Activated naive CD4-positive, alpha-beta T cell treated with anti-CD3 and anti-CD28 coated beads, Interleukin-2, amount 50 U/mL, for 72 hours (primary cell): ENCODE measurements at regions not wholly inside any gene's neighbourhood (a gene's known extent, or its start where the extent isn't known, plus 50 kb on each side); places are given as distances from the start of the nearest gene placed in this dataset.
"Not testable (repeated sequence)": the region's sequence is repeated elsewhere in the genome, so short reads cannot be mapped to it uniquely, and the experiment has no call there.

Source experiments
- ATAC-seq, 2 donors: fragments of 150-1000 bp; cut with Tn5 transposase; 2 replicates each; pipeline ENCODE4 v1.10.0; 2021; ENCODE audit warnings: mild to moderate bottlenecking in 2 of 2, moderate library complexity in 2 of 2
- DNase-seq, 2 donors: peaks; one replicate each; pipeline ENCODE4 v3.0.0; 2021 to 2022; ENCODE audit warnings: low spot score in 2 of 2
- H3K27ac Mint-ChIP-seq, 2 donors: one replicate each; pipeline ENCODE4 v1.8.0; 2022; ENCODE audit warnings: mild to moderate bottlenecking in 2 of 2, mixed read lengths in 2 of 2
- H3K36me3 Mint-ChIP-seq, 2 donors: one replicate each; pipeline ENCODE4 v1.8.0; 2022; ENCODE audit warnings: mixed read lengths in 2 of 2
- H3K9me3 Mint-ChIP-seq, 2 donors: one replicate each; pipeline ENCODE4 v1.8.0; 2022; ENCODE audit warnings: mixed read lengths in 2 of 2

DNA sequence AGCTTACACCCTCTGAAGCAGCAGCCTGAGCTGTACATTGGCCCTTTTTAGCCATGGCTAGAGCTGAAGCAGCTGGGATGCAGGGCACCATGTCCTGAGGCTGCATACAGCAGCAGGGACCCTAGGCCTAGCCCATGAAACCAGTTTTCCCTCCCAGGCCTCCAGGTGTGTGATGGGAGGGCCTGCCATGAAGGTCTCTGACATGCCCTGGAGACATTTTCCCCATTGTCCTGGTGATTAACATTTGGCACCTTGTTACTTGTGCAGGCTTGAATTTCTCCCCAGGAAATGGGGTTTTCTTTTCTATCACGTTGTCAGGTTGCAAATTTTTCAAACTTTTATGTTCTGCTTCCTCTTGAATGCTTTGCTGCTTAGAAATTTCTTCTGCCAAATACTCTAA is 206.8 kb upstream of the GADL1 start:
- peaks cover 4 to 23% of the 10 kb centered on the region in 2 donors for H3K36me3 Mint-ChIP-seq
- not testable (repeated sequence) for H3K27ac Mint-ChIP-seq, ATAC-seq, DNase-seq, H3K9me3 Mint-ChIP-seq

DNA sequence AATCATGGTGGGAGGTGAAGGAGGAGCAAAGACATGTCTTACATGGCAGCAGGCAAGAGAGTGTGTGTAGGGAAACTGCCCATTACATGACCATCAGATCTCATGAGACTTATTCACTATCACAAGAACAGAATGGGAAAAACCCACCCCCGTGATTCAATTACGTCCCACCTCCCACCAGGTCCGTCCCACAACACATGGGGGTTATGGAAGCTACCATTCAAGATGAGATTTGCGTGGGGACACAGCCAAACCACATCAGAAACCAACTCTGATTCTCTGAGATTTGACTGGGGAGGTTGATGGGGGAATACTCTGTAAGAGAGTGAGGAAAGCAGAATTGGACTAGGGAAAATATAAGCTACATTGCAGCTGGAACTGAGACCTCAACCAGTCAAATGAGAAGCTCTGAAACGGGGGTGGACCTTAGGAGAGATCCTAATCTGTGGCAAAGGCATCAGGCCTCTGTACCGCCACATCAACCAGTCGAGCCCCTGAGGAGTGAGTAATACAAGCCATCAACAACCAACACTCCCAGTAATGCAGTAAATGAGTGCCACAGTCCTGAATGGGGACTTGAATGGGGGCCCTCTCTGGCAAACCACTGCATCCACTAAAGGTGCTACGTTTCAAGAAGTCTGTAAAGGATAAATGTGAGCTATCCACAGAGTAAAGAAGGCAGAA is 207.9 kb upstream of the GADL1 start:
- DNase-seq (no peak), ATAC-seq (peak; percentile 34 to 81)
- peak overlapping the region in 1 of 2 donors; percentile 24 for H3K27ac Mint-ChIP-seq
- H3K9me3 Mint-ChIP-seq: peaks cover 1 to 6% of the 10 kb centered on the region in 2 donors
- peaks cover 4 to 18% of the 10 kb centered on the region in 2 donors for H3K36me3 Mint-ChIP-seq

DNA sequence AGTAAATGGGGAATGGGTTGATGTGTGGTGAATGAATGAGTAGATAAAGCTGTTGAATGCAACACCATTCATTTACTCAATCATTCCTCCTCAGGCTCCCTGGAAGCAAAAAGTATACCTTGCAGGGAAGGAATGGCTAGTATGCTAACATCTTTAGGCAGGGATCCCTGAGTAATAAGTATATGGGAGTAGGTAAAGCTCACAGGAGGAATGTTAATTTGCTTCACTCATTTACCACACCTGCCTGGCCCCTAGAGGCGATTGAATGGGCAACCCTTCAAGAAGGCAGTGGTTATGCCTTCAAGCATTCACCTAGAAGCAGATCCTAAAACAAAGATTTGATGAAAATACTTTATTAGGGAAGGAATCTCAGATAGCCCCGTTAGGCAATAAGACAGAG is 208.7 kb upstream of the GADL1 start:
- Mint-ChIP-seq H3K36me3 (peaks cover 4 to 15% of the 10 kb centered on the region in 2 donors), H3K27ac (no peak overlapping the region)
- DNase-seq: no peak

DNA sequence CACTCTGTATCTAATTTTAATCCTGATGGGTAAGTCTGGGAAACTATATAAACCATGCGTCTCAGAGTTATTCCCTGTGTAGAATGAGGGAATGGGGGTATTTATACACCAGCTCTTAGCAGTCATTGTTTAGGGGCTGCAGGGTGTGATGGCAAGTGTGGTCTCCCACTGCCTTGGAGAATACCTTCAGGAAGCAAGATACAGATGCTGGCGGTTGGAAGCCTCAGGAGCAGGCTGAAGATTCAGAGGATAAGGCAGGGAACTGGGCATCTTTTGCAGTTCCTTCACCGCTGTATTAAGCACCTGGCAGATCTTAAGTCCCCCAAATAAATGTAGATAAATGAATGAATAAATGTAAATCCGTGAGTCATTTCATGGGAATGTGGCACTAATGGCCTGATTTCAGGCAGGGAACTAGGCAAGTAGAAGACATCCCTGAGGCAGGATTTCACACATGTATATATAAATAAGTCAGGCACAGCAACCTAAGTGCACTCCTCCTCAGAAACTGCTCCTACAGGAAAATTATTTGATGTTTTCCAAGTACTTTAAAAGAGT is 209.2 kb upstream of the GADL1 start:
- Mint-ChIP-seq H3K9me3 (peaks cover 3 to 6% of the 10 kb centered on the region in 2 donors), H3K27ac (no peak overlapping the region), H3K36me3 (peaks cover 4 to 15% of the 10 kb centered on the region in 2 donors)
- DNase-seq (no peak), ATAC-seq (no peak)

More for the DNA sequence above, 208.7 kb upstream of the GADL1 start:
- no peak for ATAC-seq
- H3K9me3 Mint-ChIP-seq: peaks cover 0 to 6% of the 10 kb centered on the region in 2 donors

DNA sequence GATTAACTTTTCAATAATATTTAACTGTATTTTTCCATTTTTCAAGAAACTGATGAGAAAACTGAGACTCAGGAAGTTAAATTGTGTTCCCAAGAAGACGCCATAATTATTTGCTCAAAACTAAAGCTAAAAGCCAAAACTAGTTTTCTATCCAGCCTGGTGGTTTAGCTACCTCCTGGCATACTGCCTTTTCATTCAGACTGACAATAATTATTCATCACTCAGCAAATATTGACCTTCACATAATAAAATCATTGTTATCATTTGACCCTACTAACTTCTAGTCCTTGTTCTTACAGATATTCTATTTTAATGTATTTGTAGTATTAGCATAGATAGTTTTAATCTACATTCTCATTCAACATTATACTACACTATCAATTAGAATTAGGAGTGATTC is 210.6 kb upstream of the GADL1 start:
- DNase-seq (no peak), ATAC-seq (no peak)
- peaks cover 6% of the 10 kb centered on the region in 2 donors for H3K9me3 Mint-ChIP-seq
- H3K36me3 Mint-ChIP-seq: peaks cover 4 to 15% of the 10 kb centered on the region in 2 donors
- no peak overlapping the region for H3K27ac Mint-ChIP-seq

DNA sequence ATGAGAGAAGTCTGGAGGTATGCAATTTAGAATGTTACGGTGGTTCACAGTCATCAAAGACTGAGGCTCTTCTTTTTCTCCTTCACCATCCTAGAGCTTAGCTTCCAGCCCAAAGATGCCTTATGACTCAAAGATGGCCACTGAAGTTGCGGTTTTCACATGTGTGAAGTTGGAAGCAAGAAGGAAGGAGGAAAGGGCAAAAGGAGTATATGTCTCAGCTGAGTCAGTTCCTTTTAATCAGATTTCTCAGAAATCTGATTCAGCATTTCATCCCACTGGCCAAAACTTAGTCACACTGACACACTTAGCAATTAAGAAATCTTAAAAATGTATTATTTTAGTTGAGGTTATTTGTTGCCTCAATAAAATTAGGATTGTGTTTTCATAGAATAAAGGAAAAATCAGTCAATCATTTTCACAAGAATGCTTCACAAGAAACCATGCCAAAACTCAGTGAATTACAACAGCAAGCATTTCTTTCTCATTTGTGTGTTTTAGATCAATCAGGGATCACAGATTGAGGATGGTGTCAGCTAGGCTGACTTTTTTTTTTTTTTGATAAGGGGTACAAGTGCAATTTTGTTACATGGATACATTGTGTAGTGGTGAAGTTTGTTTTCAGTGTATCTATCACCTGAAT is 211.1 kb upstream of the GADL1 start:
- Mint-ChIP-seq H3K9me3 (peaks cover 6% of the 10 kb centered on the region in 2 donors), H3K36me3 (peaks cover 4 to 15% of the 10 kb centered on the region in 2 donors), H3K27ac (peak overlapping the region in 1 of 2 donors; percentile 5)
- DNase-seq (no peak), ATAC-seq (peak; percentile 67 to 69)

DNA sequence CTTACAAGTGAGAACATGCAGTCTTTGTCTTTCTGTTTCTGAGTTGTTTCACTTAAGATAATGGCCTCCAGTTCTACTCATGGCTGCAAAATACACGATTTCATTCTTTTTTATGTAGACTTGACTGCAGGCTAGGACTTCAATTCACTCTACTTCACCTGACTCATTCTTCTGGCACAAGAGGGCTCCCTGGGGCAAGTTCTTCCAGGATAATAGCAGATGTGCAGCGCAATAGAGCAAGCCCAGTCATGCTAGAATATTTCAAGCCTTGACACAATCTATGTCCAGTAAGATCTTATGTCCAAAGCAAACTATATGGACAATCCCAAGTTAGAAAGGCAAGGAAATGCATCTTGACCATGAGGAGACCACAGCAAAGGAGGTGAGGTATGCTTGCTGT is 211.7 kb upstream of the GADL1 start:
- DNase-seq: no peak
- Mint-ChIP-seq H3K27ac (peak overlapping the region in 1 of 2 donors; percentile 5), H3K9me3 (peaks cover 6% of the 10 kb centered on the region in 2 donors), H3K36me3 (peaks cover 4 to 15% of the 10 kb centered on the region in 2 donors)
- no peak for ATAC-seq

DNA sequence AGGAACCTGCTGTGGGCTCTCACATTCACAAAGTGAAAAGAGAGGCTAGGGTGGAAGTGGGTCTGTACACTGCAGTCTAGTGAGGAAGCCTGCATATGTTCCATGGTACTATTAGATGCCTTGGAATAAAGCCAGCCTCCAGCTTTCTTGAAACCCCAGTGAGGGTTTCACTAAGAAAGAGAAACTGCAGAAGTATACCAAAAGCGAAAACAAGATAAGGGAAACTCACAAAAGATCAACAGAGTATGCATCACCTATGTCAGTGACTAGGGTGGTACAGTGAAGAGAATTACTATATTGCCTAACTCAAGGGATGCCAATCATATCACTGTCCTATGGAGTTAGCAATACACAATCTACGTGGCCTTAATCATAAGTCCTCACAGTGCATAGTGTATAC is 212.5 kb upstream of the GADL1 start:
- H3K36me3 Mint-ChIP-seq: peaks cover 2 to 11% of the 10 kb centered on the region in 2 donors
- peaks cover 3 to 6% of the 10 kb centered on the region in 2 donors for H3K9me3 Mint-ChIP-seq
- ATAC-seq: peak; percentile 46 to 84
- H3K27ac Mint-ChIP-seq: no peak overlapping the region
- DNase-seq: no peak

DNA sequence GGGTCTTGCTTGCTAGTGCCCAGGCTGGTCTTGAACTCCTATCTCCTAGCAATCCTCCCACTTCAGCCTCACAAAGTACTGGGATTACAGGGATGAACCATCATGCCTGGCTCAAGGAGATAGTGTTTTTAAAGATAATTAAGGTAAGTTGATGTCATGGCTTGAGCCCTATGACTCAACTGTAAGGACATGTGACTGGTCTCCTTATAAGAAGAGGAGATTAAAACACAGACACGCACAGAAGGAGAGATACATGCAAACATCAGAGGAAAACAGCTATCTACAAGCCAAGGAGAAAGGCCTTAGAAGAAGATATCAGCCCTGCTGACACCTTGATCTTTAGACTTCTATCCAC is 220.4 kb upstream of the GADL1 start:
- Mint-ChIP-seq H3K36me3 (peaks cover 8 to 9% of the 10 kb centered on the region in 2 donors), H3K27ac (no peak overlapping the region), H3K9me3 (peaks cover 0 to 4% of the 10 kb centered on the region in 2 donors)
- DNase-seq: no peak
- no peak for ATAC-seq

DNA sequence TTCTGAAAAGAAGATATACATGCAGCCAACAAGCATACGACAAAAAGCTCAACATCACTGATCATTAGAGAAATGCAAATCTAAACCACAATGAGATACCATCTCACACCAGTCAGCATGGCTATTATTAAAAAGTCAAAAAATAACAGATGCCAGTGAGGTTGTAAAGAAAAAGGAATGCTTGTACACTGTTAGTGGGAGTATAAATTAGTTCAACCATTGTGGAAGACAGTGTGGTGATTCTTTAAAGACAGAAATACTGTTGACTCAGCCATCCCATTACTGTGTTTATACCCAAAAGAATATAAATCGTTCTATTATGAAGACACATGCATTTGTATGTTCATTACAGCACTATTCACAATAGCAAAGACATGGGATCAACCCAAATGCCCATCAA is 221.1 kb upstream of the GADL1 start:
- not testable (repeated sequence) for H3K27ac Mint-ChIP-seq, DNase-seq, H3K36me3 Mint-ChIP-seq, H3K9me3 Mint-ChIP-seq, ATAC-seq

DNA sequence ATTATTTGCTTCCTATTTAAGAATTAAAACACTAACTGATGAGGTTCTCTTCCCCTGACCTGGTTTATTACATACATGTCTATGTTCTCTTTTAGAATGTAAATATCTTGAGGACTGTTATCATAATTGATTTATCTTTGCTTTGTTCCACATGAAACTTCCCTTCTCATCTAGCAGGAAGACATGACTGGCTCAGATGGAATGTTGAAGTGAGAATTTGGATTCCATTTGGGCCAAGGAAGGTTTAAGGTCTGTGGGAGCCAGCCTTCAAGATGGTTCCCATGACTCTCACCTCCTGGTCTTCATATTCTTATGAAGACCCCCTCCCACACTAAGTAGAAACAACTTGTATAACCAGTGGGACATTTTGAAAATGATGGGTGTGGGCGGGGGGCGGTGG is 222.2 kb upstream of the GADL1 start:
- peaks cover 0 to 4% of the 10 kb centered on the region in 2 donors for H3K9me3 Mint-ChIP-seq
- peaks cover 8 to 9% of the 10 kb centered on the region in 2 donors for H3K36me3 Mint-ChIP-seq
- no peak overlapping the region for H3K27ac Mint-ChIP-seq
- ATAC-seq (no peak), DNase-seq (no peak)

DNA sequence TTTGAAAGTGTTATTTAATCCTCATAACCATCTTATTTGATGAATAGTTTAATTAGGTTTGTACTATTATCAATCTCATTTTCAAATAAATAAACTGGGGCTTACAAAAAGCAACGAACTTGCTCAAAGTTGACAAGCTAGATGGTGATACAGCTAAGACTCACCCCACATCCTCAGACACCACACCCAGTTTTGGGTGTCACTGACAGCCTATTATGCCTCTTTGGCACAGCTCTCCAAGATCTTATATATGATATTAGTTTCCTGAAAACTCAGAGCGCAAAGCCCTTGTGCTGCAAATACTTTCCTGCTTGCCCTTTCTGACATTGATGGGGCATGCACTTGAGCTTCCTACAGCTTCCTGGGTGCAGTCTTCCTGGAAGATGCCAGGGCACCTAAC is 223.4 kb upstream of the GADL1 start:
- H3K27ac Mint-ChIP-seq: no peak overlapping the region
- ATAC-seq (no peak), DNase-seq (no peak)
- H3K36me3 Mint-ChIP-seq: peaks cover 8 to 9% of the 10 kb centered on the region in 2 donors
- H3K9me3 Mint-ChIP-seq: peaks cover 0 to 4% of the 10 kb centered on the region in 2 donors

DNA sequence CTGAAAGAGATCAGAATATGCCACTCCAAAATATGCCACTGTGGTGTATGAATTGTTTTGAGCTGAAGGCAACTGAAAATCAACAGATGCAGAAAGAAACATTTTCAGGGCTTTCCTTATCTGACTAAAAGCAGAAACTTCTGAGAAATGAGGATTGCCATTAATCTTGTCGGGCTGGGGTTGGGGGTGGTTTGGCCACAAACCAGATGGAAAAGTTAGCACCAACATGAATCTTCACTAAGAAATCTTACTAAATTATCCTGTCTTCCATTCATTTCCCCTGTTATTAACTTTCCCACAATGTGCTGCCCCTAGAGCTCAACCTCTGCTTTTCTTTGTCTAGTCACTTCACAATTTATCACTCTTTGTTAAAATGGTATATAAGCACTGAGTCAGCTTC is 229.9 kb upstream of the GADL1 start:
- Mint-ChIP-seq H3K27ac (no peak overlapping the region), H3K9me3 (peaks cover 17 to 24% of the 10 kb centered on the region in 2 donors), H3K36me3 (peaks cover 9 to 19% of the 10 kb centered on the region in 2 donors)
- no peak for DNase-seq
- ATAC-seq: no peak

DNA sequence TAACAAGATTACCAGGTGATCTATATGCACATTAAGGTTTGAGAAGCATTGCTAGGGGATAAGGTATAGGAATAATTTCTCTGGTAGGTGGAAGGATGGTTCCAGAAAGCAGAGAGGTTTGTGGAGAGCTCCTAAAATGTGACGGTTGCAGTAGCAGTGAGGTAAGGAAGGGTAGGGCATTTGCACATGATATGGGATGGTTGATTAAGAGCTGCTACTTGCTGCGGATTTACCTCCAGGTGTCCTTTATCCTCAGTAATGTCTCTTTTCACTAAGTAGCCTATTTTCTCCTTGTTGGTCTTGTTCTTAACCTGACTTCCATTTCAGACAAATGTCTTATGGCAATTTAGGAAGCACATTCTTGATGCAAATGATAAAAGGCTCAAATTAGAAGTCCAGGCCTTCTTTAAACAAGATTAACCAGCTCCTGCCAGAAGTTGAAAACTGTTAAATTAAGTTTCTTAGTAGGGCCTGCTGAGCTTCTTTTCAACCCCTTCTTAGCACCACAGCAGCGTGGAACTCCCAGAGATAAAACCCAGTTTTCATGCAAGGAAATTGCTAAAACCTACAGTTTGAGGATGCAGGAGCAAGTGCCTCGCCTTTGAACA is 231.1 kb upstream of the GADL1 start:
- Mint-ChIP-seq H3K27ac (no peak overlapping the region), H3K9me3 (peaks cover 17 to 24% of the 10 kb centered on the region in 2 donors), H3K36me3 (peaks cover 9 to 19% of the 10 kb centered on the region in 2 donors)
- no peak for DNase-seq
- no peak for ATAC-seq

DNA sequence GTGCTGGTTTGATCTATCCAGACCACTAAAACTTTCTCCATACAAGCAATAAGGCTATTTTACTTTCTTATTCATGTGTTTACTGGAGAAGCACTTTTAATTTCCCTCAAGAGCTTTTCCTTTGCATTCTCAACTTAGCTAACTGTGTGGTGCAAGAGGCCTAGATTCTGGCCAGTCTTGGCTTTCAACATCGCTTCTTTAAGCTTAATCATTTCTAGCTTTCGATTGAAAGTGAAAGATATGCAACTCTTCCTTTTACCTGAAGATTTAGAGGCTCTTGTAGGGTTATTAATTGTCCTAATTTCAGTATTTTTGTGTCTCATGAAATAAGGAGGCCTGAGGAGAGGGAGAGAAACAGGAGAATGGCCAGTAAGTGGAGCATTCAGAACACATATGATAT is 234.8 kb upstream of the GADL1 start:
- Mint-ChIP-seq H3K9me3 (peaks cover 12 to 13% of the 10 kb centered on the region in 2 donors), H3K36me3 (peaks cover 6 to 10% of the 10 kb centered on the region in 2 donors), H3K27ac (no peak overlapping the region)
- DNase-seq (no peak), ATAC-seq (no peak)

DNA sequence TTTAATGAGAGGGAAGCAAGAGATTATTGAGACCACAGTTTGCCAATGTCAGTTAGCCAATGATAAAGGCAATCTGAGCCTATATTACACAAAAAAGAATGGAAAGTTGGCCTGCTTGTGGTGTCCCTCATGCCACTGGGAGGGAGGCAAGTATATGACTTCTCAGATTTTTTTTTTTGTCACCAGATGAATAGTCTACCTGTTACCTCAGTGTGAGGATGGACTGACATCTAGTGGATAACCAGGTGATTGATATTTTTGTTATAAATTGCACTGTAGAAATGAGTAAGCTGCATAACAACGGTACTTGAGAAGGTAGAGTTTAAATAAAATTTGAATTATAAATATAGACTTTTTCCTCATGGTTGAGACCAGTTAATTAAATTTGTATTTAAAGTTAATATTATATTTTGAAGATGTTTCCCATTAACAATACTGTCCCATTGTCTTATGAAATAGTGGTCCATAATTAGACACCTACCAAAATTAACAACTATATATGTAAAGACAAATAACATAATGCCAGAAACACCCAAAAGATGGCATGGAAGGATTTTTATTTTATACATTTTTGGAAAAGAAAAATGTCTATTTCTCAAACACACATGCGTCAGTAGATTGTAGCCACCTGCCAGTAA is 237.8 kb upstream of the GADL1 start:
- ATAC-seq: peak; percentile 51 to 79

DNA sequence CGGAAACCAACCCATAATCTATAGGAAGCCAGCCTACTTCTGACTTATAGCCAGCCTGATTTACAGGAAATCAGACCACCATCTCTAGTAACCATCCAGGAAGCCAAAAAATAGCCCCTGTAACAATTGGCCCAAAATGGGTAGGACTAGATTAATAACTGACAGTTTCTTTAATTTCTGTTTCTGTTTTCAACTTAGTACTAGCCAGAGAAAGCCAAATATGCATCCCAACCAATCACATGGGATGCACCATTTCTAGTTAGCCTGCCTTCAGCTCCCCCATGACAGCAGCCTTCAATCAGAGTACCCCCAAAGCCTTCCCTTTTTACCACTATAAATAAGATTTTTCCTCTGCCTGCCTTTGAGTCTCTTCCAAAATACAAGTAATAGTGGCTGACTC is 239.1 kb upstream of the GADL1 start:
- H3K36me3 Mint-ChIP-seq: no peaks in the 10 kb centered on the region
- H3K27ac Mint-ChIP-seq: no peak overlapping the region
- ATAC-seq (no peak), DNase-seq (no peak)
- H3K9me3 Mint-ChIP-seq: no peaks in the 10 kb centered on the region

More for the DNA sequence above, 237.8 kb upstream of the GADL1 start:
- peak in 1 of 2 donors; percentile 22 for DNase-seq
- no peaks in the 10 kb centered on the region for H3K9me3 Mint-ChIP-seq
- H3K27ac Mint-ChIP-seq: no peak overlapping the region
- no peaks in the 10 kb centered on the region for H3K36me3 Mint-ChIP-seq
